ENCODE measurements at regions not wholly inside any gene's neighbourhood (a gene's known extent, or its start where the extent isn't known, plus 50 kb on each side); places are given as distances from the start of the nearest gene placed in this dataset.

DNA sequence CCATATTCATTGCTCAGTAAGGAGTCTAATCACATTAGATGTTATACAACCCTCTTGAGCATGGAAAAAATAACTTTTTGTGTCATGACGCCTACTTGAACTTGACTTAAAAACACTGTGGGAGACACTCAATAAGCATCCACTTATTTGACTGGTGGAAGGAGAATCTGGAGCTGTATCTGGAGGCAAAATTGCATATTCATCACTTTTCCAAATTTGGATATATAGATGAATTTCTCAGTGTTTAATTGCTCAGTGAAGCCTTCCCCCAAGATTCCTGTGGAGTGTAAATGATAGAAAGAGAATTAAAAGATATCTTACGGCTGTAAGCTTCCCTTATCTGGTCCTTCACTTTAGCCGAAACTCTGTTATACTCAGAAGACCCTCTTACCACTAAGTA lies 610.7 kb upstream of the ADGRL2 start:
- Histone ChIP-seq H3K9me3 (ENCODE audit: control insufficient read depth in 4 of 4, low read length in 3 of 4) (no peaks in the 10 kb centered on the region), H3K4me3 (ENCODE audit: low read depth in 1 of 3, low read length in 3 of 3) (no peak overlapping the region), H3K4me1 (ENCODE audit: control insufficient read depth in 4 of 4, insufficient read depth in 4 of 4, low read length in 3 of 4) (no peaks in the 10 kb centered on the region), H3K27ac (ENCODE audit: low read depth in 1 of 2, low read length in 2 of 2) (no peak overlapping the region), H3K9ac (ENCODE audit: low read depth in 1 of 2, low read length in 2 of 2) (no peak overlapping the region), H3K36me3 (ENCODE audit: control insufficient read depth in 4 of 4, insufficient read depth in 3 of 4, low read depth in 1 of 4, low read length in 3 of 4) (no peaks in the 10 kb centered on the region), H3K27me3 (ENCODE audit: control insufficient read depth in 4 of 4, insufficient read depth in 4 of 4, low read length in 3 of 4) (no peaks in the 10 kb centered on the region)
- TF ChIP-seq FOXA1 (IDR thresholded peaks at IDR 0.05) (no peak), RXRA (IDR thresholded peaks at IDR 0.05) (no peak), GABPA (IDR thresholded peaks at IDR 0.05 in 1 of 2, conservative IDR thresholded peaks at IDR 0.05 in 1 of 2) (no peak), HNF4A (conservative IDR thresholded peaks at IDR 0.05) (no peak), MAX (IDR thresholded peaks at IDR 0.05) (no peak), NR2F2 (IDR thresholded peaks at IDR 0.05) (no peak), RAD21 (IDR thresholded peaks at IDR 0.05) (no peak), ATF3 (IDR thresholded peaks at IDR 0.05) (no peak)
- TF ChIP-seq, protein P1, sequence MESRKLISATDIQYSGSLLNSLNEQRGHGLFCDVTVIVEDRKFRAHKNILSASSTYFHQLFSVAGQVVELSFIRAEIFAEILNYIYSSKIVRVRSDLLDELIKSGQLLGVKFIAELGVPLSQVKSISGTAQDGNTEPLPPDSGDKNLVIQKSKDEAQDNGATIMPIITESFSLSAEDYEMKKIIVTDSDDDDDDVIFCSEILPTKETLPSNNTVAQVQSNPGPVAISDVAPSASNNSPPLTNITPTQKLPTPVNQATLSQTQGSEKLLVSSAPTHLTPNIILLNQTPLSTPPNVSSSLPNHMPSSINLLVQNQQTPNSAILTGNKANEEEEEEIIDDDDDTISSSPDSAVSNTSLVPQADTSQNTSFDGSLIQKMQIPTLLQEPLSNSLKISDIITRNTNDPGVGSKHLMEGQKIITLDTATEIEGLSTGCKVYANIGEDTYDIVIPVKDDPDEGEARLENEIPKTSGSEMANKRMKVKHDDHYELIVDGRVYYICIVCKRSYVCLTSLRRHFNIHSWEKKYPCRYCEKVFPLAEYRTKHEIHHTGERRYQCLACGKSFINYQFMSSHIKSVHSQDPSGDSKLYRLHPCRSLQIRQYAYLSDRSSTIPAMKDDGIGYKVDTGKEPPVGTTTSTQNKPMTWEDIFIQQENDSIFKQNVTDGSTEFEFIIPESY (IDR thresholded peaks at IDR 0.05), result no peak
- TF ChIP-seq, protein P2, sequence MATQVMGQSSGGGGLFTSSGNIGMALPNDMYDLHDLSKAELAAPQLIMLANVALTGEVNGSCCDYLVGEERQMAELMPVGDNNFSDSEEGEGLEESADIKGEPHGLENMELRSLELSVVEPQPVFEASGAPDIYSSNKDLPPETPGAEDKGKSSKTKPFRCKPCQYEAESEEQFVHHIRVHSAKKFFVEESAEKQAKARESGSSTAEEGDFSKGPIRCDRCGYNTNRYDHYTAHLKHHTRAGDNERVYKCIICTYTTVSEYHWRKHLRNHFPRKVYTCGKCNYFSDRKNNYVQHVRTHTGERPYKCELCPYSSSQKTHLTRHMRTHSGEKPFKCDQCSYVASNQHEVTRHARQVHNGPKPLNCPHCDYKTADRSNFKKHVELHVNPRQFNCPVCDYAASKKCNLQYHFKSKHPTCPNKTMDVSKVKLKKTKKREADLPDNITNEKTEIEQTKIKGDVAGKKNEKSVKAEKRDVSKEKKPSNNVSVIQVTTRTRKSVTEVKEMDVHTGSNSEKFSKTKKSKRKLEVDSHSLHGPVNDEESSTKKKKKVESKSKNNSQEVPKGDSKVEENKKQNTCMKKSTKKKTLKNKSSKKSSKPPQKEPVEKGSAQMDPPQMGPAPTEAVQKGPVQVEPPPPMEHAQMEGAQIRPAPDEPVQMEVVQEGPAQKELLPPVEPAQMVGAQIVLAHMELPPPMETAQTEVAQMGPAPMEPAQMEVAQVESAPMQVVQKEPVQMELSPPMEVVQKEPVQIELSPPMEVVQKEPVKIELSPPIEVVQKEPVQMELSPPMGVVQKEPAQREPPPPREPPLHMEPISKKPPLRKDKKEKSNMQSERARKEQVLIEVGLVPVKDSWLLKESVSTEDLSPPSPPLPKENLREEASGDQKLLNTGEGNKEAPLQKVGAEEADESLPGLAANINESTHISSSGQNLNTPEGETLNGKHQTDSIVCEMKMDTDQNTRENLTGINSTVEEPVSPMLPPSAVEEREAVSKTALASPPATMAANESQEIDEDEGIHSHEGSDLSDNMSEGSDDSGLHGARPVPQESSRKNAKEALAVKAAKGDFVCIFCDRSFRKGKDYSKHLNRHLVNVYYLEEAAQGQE (IDR thresholded peaks at IDR 0.05), result no peak
- no peak for DNase-seq (ENCODE audit: low spot score)
- WGBS, result 94% methylated on average over 3 of the region's 3 CpGs

GRCh38 chr1:81187635-81188034 lies 613.1 kb upstream of the ADGRL2 start:
- Histone ChIP-seq H3K4me3 (ENCODE audit: low read depth in 1 of 3, low read length in 3 of 3) (no peak overlapping the region), H3K27ac (ENCODE audit: low read depth in 1 of 2, low read length in 2 of 2) (no peak overlapping the region), H3K9ac (ENCODE audit: low read depth in 1 of 2, low read length in 2 of 2) (no peak overlapping the region), H3K36me3 (ENCODE audit: control insufficient read depth in 4 of 4, insufficient read depth in 3 of 4, low read depth in 1 of 4, low read length in 3 of 4) (no peaks in the 10 kb centered on the region), H3K4me1 (ENCODE audit: control insufficient read depth in 4 of 4, insufficient read depth in 4 of 4, low read length in 3 of 4) (no peaks in the 10 kb centered on the region), H3K9me3 (ENCODE audit: control insufficient read depth in 4 of 4, low read length in 3 of 4) (no peaks in the 10 kb centered on the region), H3K27me3 (ENCODE audit: control insufficient read depth in 4 of 4, insufficient read depth in 4 of 4, low read length in 3 of 4) (no peaks in the 10 kb centered on the region)
- WGBS, result 40% methylated on average over 1 of the region's 1 CpG
- DNase-seq (ENCODE audit: low spot score), result no peak
- TF ChIP-seq JUND (IDR thresholded peaks at IDR 0.05) (no peak), GABPA (IDR thresholded peaks at IDR 0.05 in 1 of 2, conservative IDR thresholded peaks at IDR 0.05 in 1 of 2) (no peak)

GRCh38 chr1:81186261-81186660 lies 614.5 kb upstream of the ADGRL2 start:
- peaks cover 0 to 4% (median 0%) of the 10 kb centered on the region in 4 donors for H3K9me3 ChIP-seq (ENCODE audit: control insufficient read depth in 4 of 4, low read length in 3 of 4)
- no peaks in the 10 kb centered on the region for H3K36me3 ChIP-seq (ENCODE audit: control insufficient read depth in 4 of 4, insufficient read depth in 3 of 4, low read depth in 1 of 4, low read length in 3 of 4)
- H3K27me3 ChIP-seq (ENCODE audit: control insufficient read depth in 4 of 4, insufficient read depth in 4 of 4, low read length in 3 of 4), result no peaks in the 10 kb centered on the region
- no peak overlapping the region for H3K9ac ChIP-seq (ENCODE audit: low read depth in 1 of 2, low read length in 2 of 2)
- H3K27ac ChIP-seq (ENCODE audit: low read depth in 1 of 2, low read length in 2 of 2), result no peak overlapping the region
- H3K4me1 ChIP-seq (ENCODE audit: control insufficient read depth in 4 of 4, insufficient read depth in 4 of 4, low read length in 3 of 4), result no peaks in the 10 kb centered on the region
- no peak for DNase-seq (ENCODE audit: low spot score)
- no peak overlapping the region for H3K4me3 ChIP-seq (ENCODE audit: low read depth in 1 of 3, low read length in 3 of 3)
- WGBS, result 89% methylated on average over 2 of the region's 2 CpGs
- no peak for TF ChIP-seq MAX (IDR thresholded peaks at IDR 0.05)
- TF ChIP-seq, protein P2 (IDR thresholded peaks at IDR 0.05), result no peak
- no peak for TF ChIP-seq RXRA (IDR thresholded peaks at IDR 0.05)
- TF ChIP-seq HNF4A (conservative IDR thresholded peaks at IDR 0.05), result no peak
- TF ChIP-seq SP1 (IDR thresholded peaks at IDR 0.05), result no peak
- no peak for TF ChIP-seq EGR1 (IDR thresholded peaks at IDR 0.05; ENCODE audit: low read depth in 2 of 2)
- no peak for TF ChIP-seq HNF4G (IDR thresholded peaks at IDR 0.05)
- no peak for TF ChIP-seq JUND (IDR thresholded peaks at IDR 0.05)
- no peak for TF ChIP-seq TAF1 (conservative IDR thresholded peaks at IDR 0.05)
- TF ChIP-seq FOXA2 (IDR thresholded peaks at IDR 0.05), result no peak
- TF ChIP-seq RAD21 (IDR thresholded peaks at IDR 0.05), result no peak
- TF ChIP-seq CTCF (IDR thresholded peaks at IDR 0.05; ENCODE audit: low read depth, low read length, missing input control), result no peak

Data from liver (tissue), 8 donors.